GM12891 (cell line): ENCODE measurements at regions not wholly inside any gene's neighbourhood (a gene's known extent, or its start where the extent isn't known, plus 50 kb on each side); places are given as distances from the start of the nearest gene placed in this dataset.

Experiments
- PAX5 ChIP-seq: IDR thresholded peaks from 2 replicates; pipeline ENCODE4 v1.6.1; 2011; ENCODE audit warnings: low read length, moderate library complexity, mild to moderate bottlenecking; ENCODE audit not compliant: insufficient read depth, severe bottlenecking
- POLR2A ChIP-seq: IDR thresholded peaks from 2 replicates; pipeline ENCODE4 v1.6.1; 2011; ENCODE audit warnings: low read depth, low read length, control low read depth
- POLR2AphosphoS5 ChIP-seq: IDR thresholded peaks from 2 replicates; pipeline ENCODE4 v1.6.1; 2011; ENCODE audit warnings: low read depth, low read length, control low read depth
- TAF1 ChIP-seq: IDR thresholded peaks from 2 replicates; pipeline ENCODE4 v1.6.1; 2011; ENCODE audit warnings: low read depth, low read length, control low read depth

DNA sequence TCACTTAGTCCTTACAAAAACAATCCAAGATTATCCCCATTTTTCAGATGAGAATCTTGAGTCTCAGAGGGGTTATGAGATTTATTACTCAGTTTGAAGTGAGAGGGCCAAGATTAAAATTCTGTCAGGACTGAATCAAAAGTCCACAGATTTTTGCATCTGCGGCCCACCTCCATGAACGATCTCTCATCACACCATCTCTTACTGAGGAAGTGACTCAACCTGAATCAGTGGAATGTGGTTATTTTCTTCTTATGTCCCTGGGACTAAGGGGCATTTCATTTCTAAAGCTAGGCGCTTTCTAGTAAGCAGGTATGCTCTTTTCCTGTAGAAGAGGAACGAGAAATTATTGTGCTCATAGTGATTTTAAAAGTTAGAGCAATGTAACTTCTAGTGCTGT, 360.3 kb upstream of the SPHKAP start:
- no peak for TF ChIP-seq POLR2AphosphoS5
- TF ChIP-seq POLR2A, result no peak
- no peak for TF ChIP-seq PAX5
- no peak for TF ChIP-seq TAF1
